ENCODE measurements at regions not wholly inside any gene's neighbourhood (a gene's known extent, or its start where the extent isn't known, plus 50 kb on each side); places are given as distances from the start of the nearest gene placed in this dataset.

- no peak for TF ChIP-seq CTCF (conservative IDR thresholded peaks at IDR 0.05; ENCODE audit: low read length)
- no peak for TF ChIP-seq EZH2phosphoT487 (IDR thresholded peaks at IDR 0.05; ENCODE audit: borderline replicate concordance, low read depth, low read length)
- no peaks in the 10 kb centered on the region for H4K20me1 ChIP-seq (ENCODE audit: insufficient read depth, low read length)
- H3K4me1 ChIP-seq (ENCODE audit: insufficient read depth, low read length, poor library complexity, severe bottlenecking), result no peaks in the 10 kb centered on the region
- no peak for DNase-seq (ENCODE audit: low spot score)
- no peak overlapping the region for H3K27ac ChIP-seq (ENCODE audit: low read depth, low read length, poor library complexity, severe bottlenecking)
- H3K9me2 ChIP-seq (ENCODE audit: insufficient read depth, low read length), result no peaks in the 10 kb centered on the region
- no peaks in the 10 kb centered on the region for H3K36me3 ChIP-seq (ENCODE audit: insufficient read depth, low read length)
- no peak overlapping the region for H2AFZ ChIP-seq (ENCODE audit: low read length)
- no TSS peak for BruUV-seq (replicated peaks)
- no peak overlapping the region for H3K4me3 ChIP-seq (ENCODE audit: low read depth, low read length, poor library complexity, severe bottlenecking)
- H3K9me3 ChIP-seq (ENCODE audit: low read length), result no peaks in the 10 kb centered on the region
- intact Hi-C loops (cut with micrococcal nuclease; ENCODE audit: unreplicated experiment), result no loop called here
- ChIA-PET CTCF (ENCODE audit: unreplicated experiment) (interaction anchor here (0.6 kb wide), 1 partner anchor 45 kb away, joined by 3 read pairs; no protein-coding TSS in a partner anchor), POLR2A (no interaction called here)
- H3K4me2 ChIP-seq (ENCODE audit: low read length), result no peak overlapping the region
- no peaks in the 10 kb centered on the region for H3K79me2 ChIP-seq (ENCODE audit: insufficient read depth, low read depth, low read length)
Measured at GRCh38 chr11:131234221-131234620, 136.2 kb upstream of the NTM start.

DNA sequence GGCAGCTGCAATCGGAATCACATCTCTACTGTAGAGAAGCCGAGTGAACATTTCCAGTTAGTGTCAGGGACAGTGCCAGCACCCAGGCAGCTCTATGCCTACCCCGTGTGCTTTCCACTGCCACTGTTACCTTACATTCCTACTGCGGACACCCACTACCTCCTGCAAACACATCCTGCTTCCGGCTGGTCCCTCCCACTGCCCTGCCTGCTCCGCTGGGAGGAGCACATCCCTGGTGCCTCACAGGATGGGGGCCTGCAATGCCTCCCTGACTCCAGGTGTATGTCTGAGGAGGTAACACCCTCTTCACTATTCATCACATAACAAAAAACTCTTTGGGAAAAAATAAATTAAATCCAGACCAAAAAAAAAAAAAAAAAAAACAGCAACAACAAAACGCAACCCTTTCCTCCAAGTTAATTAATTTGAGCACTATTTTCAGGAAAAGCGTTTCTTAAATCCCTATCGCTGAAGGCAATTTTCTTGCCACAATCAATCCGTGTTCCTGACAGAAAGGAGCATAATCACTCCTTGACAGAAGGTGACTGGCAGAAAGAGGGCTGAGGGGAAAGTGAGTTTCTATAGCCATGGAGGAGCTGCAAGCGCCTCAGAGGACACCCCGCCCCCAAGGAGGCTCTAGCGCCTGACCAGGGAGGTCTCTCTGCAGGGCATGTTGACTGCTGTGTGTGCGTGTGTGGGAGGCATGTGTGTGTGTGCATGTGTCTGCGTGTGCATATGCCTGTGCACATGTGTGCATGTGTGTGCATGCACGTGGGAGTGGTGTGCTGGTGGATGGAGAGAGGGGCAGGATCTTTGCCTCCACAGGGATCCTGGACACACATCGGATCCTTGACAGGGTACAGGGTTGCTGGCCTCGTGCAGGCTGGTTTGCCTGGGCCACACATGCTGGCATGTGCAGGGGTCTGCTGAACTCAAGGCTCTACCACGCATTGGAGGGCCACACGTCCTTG is 134.8 kb upstream of the NTM start:
- H3K27ac ChIP-seq (ENCODE audit: low read depth, low read length, poor library complexity, severe bottlenecking), result no peak overlapping the region
- H2AFZ ChIP-seq (ENCODE audit: low read length), result no peak overlapping the region
- intact Hi-C loops (cut with micrococcal nuclease; ENCODE audit: unreplicated experiment), result no loop called here
- no peak for DNase-seq (ENCODE audit: low spot score)
- ChIA-PET CTCF (ENCODE audit: unreplicated experiment) (no interaction called here), POLR2A (no interaction called here)
- H3K4me2 ChIP-seq (ENCODE audit: low read length), result no peak overlapping the region
- no peaks in the 10 kb centered on the region for H4K20me1 ChIP-seq (ENCODE audit: insufficient read depth, low read length)
- no peak overlapping the region for H3K4me3 ChIP-seq (ENCODE audit: low read depth, low read length, poor library complexity, severe bottlenecking)
- H3K36me3 ChIP-seq (ENCODE audit: insufficient read depth, low read length), result no peaks in the 10 kb centered on the region
- no TSS peak for BruUV-seq (replicated peaks)
- no peak for TF ChIP-seq CTCF (conservative IDR thresholded peaks at IDR 0.05; ENCODE audit: low read length)
- TF ChIP-seq EZH2phosphoT487 (IDR thresholded peaks at IDR 0.05; ENCODE audit: borderline replicate concordance, low read depth, low read length), result no peak
- no peaks in the 10 kb centered on the region for H3K4me1 ChIP-seq (ENCODE audit: insufficient read depth, low read length, poor library complexity, severe bottlenecking)
- H3K79me2 ChIP-seq (ENCODE audit: insufficient read depth, low read depth, low read length), result no peaks in the 10 kb centered on the region
- no peaks in the 10 kb centered on the region for H3K9me3 ChIP-seq (ENCODE audit: low read length)
- H3K9me2 ChIP-seq (ENCODE audit: insufficient read depth, low read length), result no peaks in the 10 kb centered on the region

DNA sequence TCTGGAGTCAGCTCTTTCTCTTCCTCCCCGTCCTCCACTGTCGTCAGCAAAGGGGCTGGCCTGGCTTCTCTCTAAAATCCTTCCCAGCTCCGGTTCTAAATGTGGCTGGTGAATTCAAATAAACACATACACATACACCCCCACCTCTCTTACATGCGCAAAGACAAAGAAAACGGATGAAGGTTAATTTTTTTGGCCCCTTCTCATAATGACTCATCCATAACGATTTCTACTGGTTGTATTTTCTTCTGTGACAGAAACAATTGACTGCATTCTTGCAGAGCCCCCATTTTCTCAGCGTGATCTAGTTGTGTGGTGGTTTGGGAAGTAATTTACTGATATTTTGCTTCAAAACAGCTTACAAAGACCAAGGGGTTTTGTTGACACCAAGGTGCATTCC is 130.0 kb upstream of the NTM start:
- CTCF ChIA-PET (ENCODE audit: unreplicated experiment), result no interaction called here
- Histone ChIP-seq H4K20me1 (ENCODE audit: insufficient read depth, low read length) (no peaks in the 10 kb centered on the region), H3K27ac (ENCODE audit: low read depth, low read length, poor library complexity, severe bottlenecking) (no peak overlapping the region), H2AFZ (ENCODE audit: low read length) (no peak overlapping the region), H3K36me3 (ENCODE audit: insufficient read depth, low read length) (no peaks in the 10 kb centered on the region), H3K9me2 (ENCODE audit: insufficient read depth, low read length) (no peaks in the 10 kb centered on the region), H3K4me3 (ENCODE audit: low read depth, low read length, poor library complexity, severe bottlenecking) (no peak overlapping the region), H3K4me1 (ENCODE audit: insufficient read depth, low read length, poor library complexity, severe bottlenecking) (no peaks in the 10 kb centered on the region), H3K79me2 (ENCODE audit: insufficient read depth, low read depth, low read length) (no peaks in the 10 kb centered on the region), H3K9me3 (ENCODE audit: low read length) (no peaks in the 10 kb centered on the region), H3K4me2 (ENCODE audit: low read length) (no peak overlapping the region)
- BruUV-seq (replicated peaks), result no TSS peak
- POLR2A ChIA-PET, result no interaction called here
- intact Hi-C loops (cut with micrococcal nuclease; ENCODE audit: unreplicated experiment), result loop anchor here (10.0 kb wide), 1 partner anchor 154 kb away; no protein-coding TSS in a partner anchor
- TF ChIP-seq EZH2phosphoT487 (IDR thresholded peaks at IDR 0.05; ENCODE audit: borderline replicate concordance, low read depth, low read length) (no peak), CTCF (conservative IDR thresholded peaks at IDR 0.05; ENCODE audit: low read length) (no peak)
- DNase-seq (ENCODE audit: low spot score), result no peak
